ENCODE measurements at regions not wholly inside any gene's neighbourhood (a gene's known extent, or its start where the extent isn't known, plus 50 kb on each side); places are given as distances from the start of the nearest gene placed in this dataset.

DNA sequence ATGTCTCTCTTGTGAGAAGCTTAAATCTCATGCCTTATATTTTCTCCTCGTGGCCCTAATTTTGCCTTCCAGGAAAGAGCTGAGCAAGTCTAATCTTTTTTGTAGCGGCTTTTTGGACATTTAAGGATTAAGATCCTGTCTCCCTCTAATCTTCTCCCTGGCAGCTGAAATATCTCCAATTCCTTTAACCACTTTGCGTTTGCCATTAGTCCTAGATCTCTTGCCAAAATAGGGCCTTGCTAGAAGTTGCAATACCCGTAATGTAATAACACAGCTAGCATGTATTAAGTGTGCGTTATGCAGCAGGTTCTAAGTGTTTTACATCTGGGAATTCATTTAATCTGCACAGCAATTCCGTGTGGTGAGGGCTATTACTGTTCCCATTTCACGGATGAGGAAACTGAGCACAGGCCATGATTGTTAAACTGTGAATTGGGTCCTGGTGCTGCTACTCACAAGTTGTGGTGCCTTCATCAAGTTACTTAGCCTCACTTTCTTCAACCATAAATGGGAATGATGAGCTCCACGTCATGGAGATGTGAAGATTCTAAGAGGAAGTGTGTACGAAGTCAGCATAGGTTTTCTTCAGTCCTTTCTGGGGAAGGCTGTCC lies 198.9 kb upstream of the ASIC2 start:
- WGBS, 2 experiments: 90 to 92% methylated on average over 8 to 9 of the region's 9 CpGs
- Histone ChIP-seq H3K27me3 (ENCODE audit: control insufficient read depth, insufficient read depth, low read length, poor library complexity, severe bottlenecking) (no peaks in the 10 kb centered on the region), H3K4me1 (ENCODE audit: control insufficient read depth, insufficient read depth, low read length) (no peaks in the 10 kb centered on the region), H3K27ac (ENCODE audit: insufficient read depth, low read depth, low read length, poor library complexity, severe bottlenecking) (no peak overlapping the region), H3K36me3 (ENCODE audit: control insufficient read depth, insufficient read depth, low read length) (no peaks in the 10 kb centered on the region), H3K4me3 (ENCODE audit: insufficient read depth, low read depth, low read length) (no peak overlapping the region), H3K9me3 (ENCODE audit: control insufficient read depth, low read length) (no peaks in the 10 kb centered on the region)

DNA sequence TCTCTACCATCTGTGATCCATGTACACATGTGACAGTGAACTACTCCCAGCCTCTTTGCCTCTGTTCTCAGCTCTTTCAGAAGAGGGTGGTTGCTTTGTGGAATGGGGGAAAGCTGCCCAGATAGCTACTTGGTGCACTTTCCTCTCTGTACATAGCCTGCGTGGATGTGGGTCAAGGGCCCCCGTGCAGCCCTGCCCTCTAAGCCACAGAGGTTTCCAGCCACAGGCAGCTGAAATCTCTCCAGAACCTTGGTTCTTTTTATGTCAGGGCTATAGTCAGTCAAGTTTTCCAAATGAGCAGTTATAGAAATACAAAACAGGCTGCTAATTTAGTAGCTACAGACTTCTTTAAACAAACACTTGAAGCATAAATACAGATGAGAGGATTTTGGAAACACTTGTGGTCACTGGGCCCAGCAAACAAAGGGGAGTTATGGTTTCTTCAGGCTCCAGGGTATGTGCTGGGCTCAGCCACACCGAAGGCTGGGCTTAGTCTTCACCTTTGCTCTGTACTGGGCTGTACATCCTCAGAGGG lies 199.7 kb upstream of the ASIC2 start:
- Histone ChIP-seq H3K27me3 (ENCODE audit: control insufficient read depth, insufficient read depth, low read length, poor library complexity, severe bottlenecking) (no peaks in the 10 kb centered on the region), H3K27ac (ENCODE audit: insufficient read depth, low read depth, low read length, poor library complexity, severe bottlenecking) (no peak overlapping the region), H3K36me3 (ENCODE audit: control insufficient read depth, insufficient read depth, low read length) (no peaks in the 10 kb centered on the region), H3K4me3 (ENCODE audit: insufficient read depth, low read depth, low read length) (no peak overlapping the region), H3K9me3 (ENCODE audit: control insufficient read depth, low read length) (no peaks in the 10 kb centered on the region), H3K4me1 (ENCODE audit: control insufficient read depth, insufficient read depth, low read length) (no peaks in the 10 kb centered on the region)
- 92 to 96% methylated on average over 3 of the region's 3 CpGs for WGBS, 2 experiments

DNA sequence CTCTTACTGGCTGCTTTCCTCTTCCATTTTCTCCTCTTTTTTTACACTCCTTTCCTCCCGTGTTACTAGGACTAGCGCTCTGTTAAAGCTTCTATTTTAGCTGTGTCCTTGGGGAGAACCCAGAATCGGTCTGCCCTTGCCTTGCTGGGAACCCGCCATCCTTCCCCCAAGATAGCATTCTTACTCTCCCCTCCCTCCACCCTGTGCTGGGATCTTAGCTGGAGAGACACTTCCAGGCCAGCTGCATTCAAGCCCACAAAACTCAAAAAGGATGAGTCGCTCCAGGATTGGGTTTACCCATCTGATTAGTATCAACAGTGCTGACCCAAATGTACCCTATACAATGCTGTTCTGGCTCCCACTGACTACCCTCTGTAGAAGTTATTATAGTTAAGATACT lies 200.5 kb upstream of the ASIC2 start:
- Histone ChIP-seq H3K27ac (ENCODE audit: insufficient read depth, low read depth, low read length, poor library complexity, severe bottlenecking) (no peak overlapping the region), H3K4me1 (ENCODE audit: control insufficient read depth, insufficient read depth, low read length) (no peaks in the 10 kb centered on the region), H3K9me3 (ENCODE audit: control insufficient read depth, low read length) (no peaks in the 10 kb centered on the region), H3K27me3 (ENCODE audit: control insufficient read depth, insufficient read depth, low read length, poor library complexity, severe bottlenecking) (no peaks in the 10 kb centered on the region), H3K4me3 (ENCODE audit: insufficient read depth, low read depth, low read length) (no peak overlapping the region), H3K36me3 (ENCODE audit: control insufficient read depth, insufficient read depth, low read length) (no peaks in the 10 kb centered on the region)
- 89% methylated on average over 5 of the region's 5 CpGs for WGBS, 2 experiments

DNA sequence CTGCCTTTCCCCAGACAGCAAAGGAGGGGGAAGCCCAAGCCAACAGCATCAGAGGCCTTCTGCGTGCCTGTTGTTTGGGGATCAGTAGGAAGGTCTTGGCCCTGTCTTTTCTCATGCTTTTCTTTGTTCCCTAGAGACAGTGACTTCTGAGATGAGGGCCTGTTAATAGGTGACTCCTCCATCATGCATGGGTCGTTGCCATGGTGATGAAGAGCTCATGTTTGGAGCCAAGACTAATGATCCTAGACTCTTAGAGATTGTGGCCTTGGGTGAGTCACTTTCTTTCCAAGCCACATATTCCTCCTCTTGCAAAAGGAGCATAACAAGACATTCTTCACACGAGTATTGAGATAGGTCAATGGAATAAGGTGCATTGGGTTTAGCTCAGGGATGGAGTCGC lies 201.1 kb upstream of the ASIC2 start:
- no peak overlapping the region for H3K27ac ChIP-seq (ENCODE audit: insufficient read depth, low read depth, low read length, poor library complexity, severe bottlenecking)
- WGBS, 2 experiments: 89 to 94% methylated on average over 4 of the region's 4 CpGs

DNA sequence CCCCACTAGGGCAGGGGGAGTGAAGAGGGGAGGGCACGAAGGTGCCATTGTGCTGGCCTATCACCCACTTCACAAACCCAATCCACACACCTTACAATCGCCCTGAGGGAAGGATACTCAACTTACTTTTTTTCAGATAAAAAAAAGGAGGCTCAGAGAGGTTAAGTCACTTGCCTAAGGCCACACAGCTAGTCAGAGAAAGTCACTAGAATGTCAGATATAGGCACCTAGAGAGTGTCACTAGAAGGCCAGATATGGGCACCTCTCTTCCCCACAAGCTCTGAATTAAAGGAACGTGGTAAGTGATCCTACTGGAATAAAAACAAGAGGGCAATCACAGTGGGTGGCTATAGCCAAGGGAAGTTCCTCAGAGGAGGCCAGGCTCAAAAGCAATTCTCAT lies 204.5 kb upstream of the ASIC2 start:
- H3K27me3 ChIP-seq (ENCODE audit: control insufficient read depth, insufficient read depth, low read length, poor library complexity, severe bottlenecking): no peaks in the 10 kb centered on the region
- no peak overlapping the region for H3K27ac ChIP-seq (ENCODE audit: insufficient read depth, low read depth, low read length, poor library complexity, severe bottlenecking)
- H3K9me3 ChIP-seq (ENCODE audit: control insufficient read depth, low read length): no peaks in the 10 kb centered on the region
- no peaks in the 10 kb centered on the region for H3K4me1 ChIP-seq (ENCODE audit: control insufficient read depth, insufficient read depth, low read length)
- no peaks in the 10 kb centered on the region for H3K36me3 ChIP-seq (ENCODE audit: control insufficient read depth, insufficient read depth, low read length)
- WGBS, 2 experiments: 77 to 95% methylated on average over 1 to 3 of the region's 3 CpGs
- no peak overlapping the region for H3K4me3 ChIP-seq (ENCODE audit: insufficient read depth, low read depth, low read length)

More for the DNA sequence above, 201.1 kb upstream of the ASIC2 start:
- Histone ChIP-seq H3K4me3 (ENCODE audit: insufficient read depth, low read depth, low read length) (no peak overlapping the region), H3K9me3 (ENCODE audit: control insufficient read depth, low read length) (no peaks in the 10 kb centered on the region), H3K27me3 (ENCODE audit: control insufficient read depth, insufficient read depth, low read length, poor library complexity, severe bottlenecking) (no peaks in the 10 kb centered on the region), H3K36me3 (ENCODE audit: control insufficient read depth, insufficient read depth, low read length) (no peaks in the 10 kb centered on the region), H3K4me1 (ENCODE audit: control insufficient read depth, insufficient read depth, low read length) (no peaks in the 10 kb centered on the region)

DNA sequence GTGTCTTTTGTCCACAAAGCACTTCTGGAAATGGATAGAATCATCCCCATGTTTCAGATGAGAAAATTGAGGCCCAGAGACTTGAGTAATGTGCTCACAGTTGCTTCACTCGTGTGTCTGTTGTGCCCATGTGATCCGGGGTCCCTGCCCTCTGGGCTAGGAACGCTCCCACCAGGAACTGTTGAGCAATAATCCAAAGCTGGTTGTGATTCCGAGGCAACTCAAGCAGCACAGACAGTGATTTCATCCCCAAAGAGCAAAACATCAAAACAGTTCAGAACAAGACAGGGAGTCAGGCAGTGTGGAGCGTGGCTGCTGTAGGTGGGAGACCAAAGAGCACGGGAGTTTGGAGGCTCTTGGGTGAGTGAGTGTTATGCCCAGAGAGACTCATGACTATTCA lies 205.0 kb upstream of the ASIC2 start:
- no peak overlapping the region for H3K27ac ChIP-seq (ENCODE audit: insufficient read depth, low read depth, low read length, poor library complexity, severe bottlenecking)
- H3K36me3 ChIP-seq (ENCODE audit: control insufficient read depth, insufficient read depth, low read length): no peaks in the 10 kb centered on the region
- H3K9me3 ChIP-seq (ENCODE audit: control insufficient read depth, low read length): no peaks in the 10 kb centered on the region
- WGBS, 2 experiments: 88 to 89% methylated on average over 6 of the region's 6 CpGs
- no peaks in the 10 kb centered on the region for H3K27me3 ChIP-seq (ENCODE audit: control insufficient read depth, insufficient read depth, low read length, poor library complexity, severe bottlenecking)
- H3K4me3 ChIP-seq (ENCODE audit: insufficient read depth, low read depth, low read length): no peak overlapping the region
- no peaks in the 10 kb centered on the region for H3K4me1 ChIP-seq (ENCODE audit: control insufficient read depth, insufficient read depth, low read length)

DNA sequence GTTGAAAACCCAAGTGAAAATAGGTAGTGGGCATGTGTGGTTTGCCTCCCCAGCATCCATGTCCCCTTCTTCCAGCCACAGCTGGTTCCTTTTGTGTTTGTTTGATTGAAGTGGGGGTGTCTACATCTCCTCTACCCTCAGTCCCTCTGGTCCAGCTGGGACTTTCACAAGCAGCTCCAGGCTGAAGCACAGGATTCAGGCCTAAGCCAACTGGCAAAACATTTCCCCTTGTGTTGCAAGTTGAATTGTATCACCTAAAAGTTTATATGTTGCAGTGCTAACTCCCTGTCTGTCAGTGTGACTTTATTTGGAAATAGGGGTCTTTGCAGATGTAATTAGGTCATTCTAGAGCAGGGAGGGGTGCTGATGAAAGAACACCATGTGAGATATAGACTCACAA lies 205.9 kb upstream of the ASIC2 start:
- H3K27ac ChIP-seq (ENCODE audit: insufficient read depth, low read depth, low read length, poor library complexity, severe bottlenecking): no peak overlapping the region
- H3K36me3 ChIP-seq (ENCODE audit: control insufficient read depth, insufficient read depth, low read length): no peaks in the 10 kb centered on the region
- no peaks in the 10 kb centered on the region for H3K4me1 ChIP-seq (ENCODE audit: control insufficient read depth, insufficient read depth, low read length)
- H3K27me3 ChIP-seq (ENCODE audit: control insufficient read depth, insufficient read depth, low read length, poor library complexity, severe bottlenecking): no peaks in the 10 kb centered on the region
- no peaks in the 10 kb centered on the region for H3K9me3 ChIP-seq (ENCODE audit: control insufficient read depth, low read length)
- no peak overlapping the region for H3K4me3 ChIP-seq (ENCODE audit: insufficient read depth, low read depth, low read length)

DNA sequence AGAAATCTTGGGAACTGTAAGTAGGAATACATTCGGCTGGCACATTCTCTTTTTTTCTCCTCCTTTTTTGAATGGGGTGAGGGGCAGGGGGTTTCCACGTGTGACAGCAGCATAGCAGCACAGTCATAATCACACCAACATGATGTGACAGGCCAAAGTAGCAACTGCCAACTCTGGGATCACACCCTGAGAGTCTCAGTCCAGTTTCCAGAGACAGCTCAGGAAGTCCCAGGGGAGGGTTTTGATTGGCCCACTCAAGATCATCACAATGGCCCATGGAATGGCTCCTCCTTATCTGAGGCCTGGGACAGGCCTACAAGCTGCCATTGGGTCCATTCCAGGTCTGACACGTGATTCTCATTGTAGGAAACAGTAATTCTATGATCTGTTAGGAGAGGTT lies 207.1 kb upstream of the ASIC2 start:
- no peak overlapping the region for H3K27ac ChIP-seq (ENCODE audit: insufficient read depth, low read depth, low read length, poor library complexity, severe bottlenecking)
- no peaks in the 10 kb centered on the region for H3K9me3 ChIP-seq (ENCODE audit: control insufficient read depth, low read length)
- no peak overlapping the region for H3K4me3 ChIP-seq (ENCODE audit: insufficient read depth, low read depth, low read length)
- H3K36me3 ChIP-seq (ENCODE audit: control insufficient read depth, insufficient read depth, low read length): no peaks in the 10 kb centered on the region
- no peaks in the 10 kb centered on the region for H3K27me3 ChIP-seq (ENCODE audit: control insufficient read depth, insufficient read depth, low read length, poor library complexity, severe bottlenecking)
- no peaks in the 10 kb centered on the region for H3K4me1 ChIP-seq (ENCODE audit: control insufficient read depth, insufficient read depth, low read length)
- WGBS, 2 experiments: 75 to 90% methylated on average over 3 of the region's 3 CpGs

DNA sequence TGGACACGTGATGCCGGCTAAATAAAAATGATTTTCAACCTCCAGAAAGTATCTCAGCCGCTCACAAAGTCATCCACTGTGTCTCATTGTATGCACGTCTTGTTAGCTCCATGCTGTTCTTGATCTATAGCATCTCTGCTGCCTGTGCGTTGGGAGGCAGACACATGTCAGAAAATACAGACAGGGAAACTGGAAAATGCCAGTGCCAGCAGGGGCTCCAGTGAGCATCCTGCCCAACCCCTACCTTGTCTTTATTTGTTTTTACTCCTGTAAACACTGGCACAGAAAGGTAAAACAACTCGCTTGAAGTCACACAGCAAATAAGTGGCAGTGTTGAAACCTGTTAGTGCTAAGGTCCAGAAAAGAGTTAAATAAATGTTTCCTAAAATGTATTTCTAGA lies 208.1 kb upstream of the ASIC2 start:
- Histone ChIP-seq H3K27ac (ENCODE audit: insufficient read depth, low read depth, low read length, poor library complexity, severe bottlenecking) (no peak overlapping the region), H3K4me3 (ENCODE audit: insufficient read depth, low read depth, low read length) (no peak overlapping the region), H3K36me3 (ENCODE audit: control insufficient read depth, insufficient read depth, low read length) (no peaks in the 10 kb centered on the region), H3K9me3 (ENCODE audit: control insufficient read depth, low read length) (no peaks in the 10 kb centered on the region), H3K27me3 (ENCODE audit: control insufficient read depth, insufficient read depth, low read length, poor library complexity, severe bottlenecking) (no peaks in the 10 kb centered on the region), H3K4me1 (ENCODE audit: control insufficient read depth, insufficient read depth, low read length) (no peaks in the 10 kb centered on the region)
- WGBS, 2 experiments: 88 to 90% methylated on average over 6 of the region's 6 CpGs

DNA sequence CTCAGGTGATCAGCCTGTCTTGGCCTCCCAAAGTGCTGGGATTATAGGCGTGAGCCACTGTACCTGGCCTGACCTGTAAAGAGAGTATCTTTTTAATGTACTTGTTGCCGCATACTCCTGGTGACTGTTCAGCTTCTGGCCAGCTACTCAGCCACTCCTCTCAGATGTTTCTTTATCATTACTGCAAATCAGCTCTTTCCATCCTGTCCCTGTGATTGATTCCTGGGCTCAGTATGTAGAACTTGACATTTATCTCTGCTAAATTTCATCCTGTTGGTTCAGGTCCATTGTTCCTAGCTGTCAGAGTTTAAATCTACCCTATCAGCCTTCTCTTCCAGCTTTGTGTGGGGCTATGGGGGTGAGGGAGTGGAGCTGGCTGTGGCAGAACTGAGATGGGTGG lies 211.5 kb upstream of the ASIC2 start:
- Histone ChIP-seq H3K27me3 (ENCODE audit: control insufficient read depth, insufficient read depth, low read length, poor library complexity, severe bottlenecking) (no peaks in the 10 kb centered on the region), H3K27ac (ENCODE audit: insufficient read depth, low read depth, low read length, poor library complexity, severe bottlenecking) (no peak overlapping the region), H3K36me3 (ENCODE audit: control insufficient read depth, insufficient read depth, low read length) (no peaks in the 10 kb centered on the region), H3K4me3 (ENCODE audit: insufficient read depth, low read depth, low read length) (no peak overlapping the region), H3K4me1 (ENCODE audit: control insufficient read depth, insufficient read depth, low read length) (no peaks in the 10 kb centered on the region), H3K9me3 (ENCODE audit: control insufficient read depth, low read length) (no peaks in the 10 kb centered on the region)
- WGBS, 2 experiments: 86 to 94% methylated on average over 2 of the region's 2 CpGs
